Gastrocnemius medialis (tissue), 4 donors: ENCODE measurements at regions not wholly inside any gene's neighbourhood (a gene's known extent, or its start where the extent isn't known, plus 50 kb on each side); places are given as distances from the start of the nearest gene placed in this dataset.

Source experiments
- ATAC-seq, 2 donors: fragments of 150-250 bp; one replicate each; pipeline ENCODE4 v1.9.1; 2016
- DNase-seq, 2 donors: peaks; one replicate each; pipeline ENCODE4 v3.0.0-alpha.2; 2019
- H3K27ac ChIP-seq, 4 donors: fragments of 200-600 bp; sonication (generic); 1 replicate in 1 of 4; 2 replicates in 3 of 4; pipeline ENCODE4 v1.5.1; 2016 to 2018; ENCODE audit warnings: mild to moderate bottlenecking in 2 of 4, moderate library complexity in 1 of 4
- H3K27me3 ChIP-seq, 3 donors: fragments of 200-600 bp; sonication (generic) in 2 of 3; 1 replicate in 1 of 3; 2 replicates in 2 of 3; pipeline versions ENCODE4 v1.5.1 to v1.6.0; 2016 to 2019; ENCODE audit warnings: mild to moderate bottlenecking in 1 of 3, moderate library complexity in 1 of 3
- H3K36me3 ChIP-seq, 2 donors: fragments of 200-600 bp; sonication (generic) in 1 of 2; one replicate each; pipeline ENCODE4 v1.5.1; 2017 to 2018
- H3K4me1 ChIP-seq, 2 donors: fragments of 200-600 bp; sonication (generic) in 1 of 2; one replicate each; pipeline ENCODE4 v1.5.1; 2016 to 2017; ENCODE audit warnings: mild to moderate bottlenecking in 2 of 2
- H3K4me3 ChIP-seq, 4 donors: fragments of 200-600 bp; sonication (generic) in 3 of 4; 1 replicate in 1 of 4; 2 replicates in 3 of 4; pipeline ENCODE4 v1.5.1; 2016 to 2019; ENCODE audit warnings: mild to moderate bottlenecking in 2 of 4
- H3K9me3 ChIP-seq, 3 donors: fragments of 200-600 bp; sonication (generic) in 2 of 3; 1 replicate in 1 of 3; 2 replicates in 2 of 3; pipeline ENCODE4 v1.5.1; 2016 to 2019
- POLR2A ChIP-seq, 2 donors: fragments of 450-650 bp; IDR thresholded peaks; one replicate each; pipeline ENCODE4 v1.6.1; 2017; ENCODE audit warnings: antibody characterized with exemption in 2 of 2, mild to moderate bottlenecking in 2 of 2, moderate library complexity in 2 of 2
- in situ Hi-C, 4 donors: fragments of 200-750 bp; cut with MboI; loops; one replicate each; pipeline versions ENCODE4 v1.15.0 to v1.8.0; 2017; ENCODE audit warnings: low sequenced_read_pairs in 4 of 4
- intact Hi-C: fragments of 100-400 bp; cut with DNase I; formaldehyde crosslinking; loops from one replicate; pipeline ENCODE4 v1.15.1; 2023; ENCODE audit warnings: low total_unique reads
- TF ChIP-seq, protein P1 (sequence below), 5 experiments: fragments of 450-650 bp in 3 of 5; fragments of 200-600 bp in 2 of 5; sonication (generic) in 2 of 5; IDR thresholded peaks in 4 of 5; conservative IDR thresholded peaks in 1 of 5; 1 replicate in 4 of 5; 2 replicates in 1 of 5; pipeline ENCODE4 v1.5.1; 2016 to 2019; ENCODE audit warnings: antibody characterized with exemption in 5 of 5, mild to moderate bottlenecking in 3 of 5, moderate library complexity in 3 of 5

DNA sequence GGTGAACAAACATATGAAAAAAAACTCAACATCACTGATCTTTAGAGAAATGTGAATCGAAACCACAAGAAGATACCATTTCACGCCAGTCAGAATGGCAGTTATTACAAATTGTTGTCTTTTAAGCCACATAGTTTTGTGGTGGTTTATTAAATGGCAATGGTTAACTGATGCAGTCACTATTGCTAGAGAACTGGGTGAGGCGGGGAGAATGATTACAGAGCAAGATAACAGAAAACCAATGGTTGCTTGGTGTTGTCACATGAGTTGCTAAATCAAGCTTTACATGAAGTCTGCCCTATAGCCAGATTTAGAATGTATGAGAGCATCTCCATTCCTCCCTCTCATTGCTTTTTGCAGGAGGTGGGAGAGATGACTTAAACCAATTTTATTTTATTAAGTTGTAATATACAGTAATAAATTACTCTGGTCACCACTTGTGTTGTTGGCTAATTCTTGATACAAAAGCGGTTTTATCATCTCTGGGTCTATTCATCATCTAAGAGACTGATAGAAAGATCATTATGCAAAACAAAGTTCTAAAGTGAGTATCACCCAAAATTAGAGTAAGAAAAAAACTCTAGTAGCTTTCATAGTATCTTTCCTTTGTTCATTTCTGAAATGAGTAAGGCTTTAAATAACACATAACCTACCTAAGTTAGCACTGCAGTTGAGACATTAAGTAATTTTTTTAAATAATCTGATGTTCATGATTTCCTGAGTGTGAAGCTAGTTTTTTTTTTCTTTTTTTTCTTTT, 859.5 kb downstream of the STIM2 start:
- intact Hi-C loops (no loop called here), in situ Hi-C loops (no loop called here)
- H3K4me3 ChIP-seq = no peak overlapping the region
- TF ChIP-seq, protein P1, sequence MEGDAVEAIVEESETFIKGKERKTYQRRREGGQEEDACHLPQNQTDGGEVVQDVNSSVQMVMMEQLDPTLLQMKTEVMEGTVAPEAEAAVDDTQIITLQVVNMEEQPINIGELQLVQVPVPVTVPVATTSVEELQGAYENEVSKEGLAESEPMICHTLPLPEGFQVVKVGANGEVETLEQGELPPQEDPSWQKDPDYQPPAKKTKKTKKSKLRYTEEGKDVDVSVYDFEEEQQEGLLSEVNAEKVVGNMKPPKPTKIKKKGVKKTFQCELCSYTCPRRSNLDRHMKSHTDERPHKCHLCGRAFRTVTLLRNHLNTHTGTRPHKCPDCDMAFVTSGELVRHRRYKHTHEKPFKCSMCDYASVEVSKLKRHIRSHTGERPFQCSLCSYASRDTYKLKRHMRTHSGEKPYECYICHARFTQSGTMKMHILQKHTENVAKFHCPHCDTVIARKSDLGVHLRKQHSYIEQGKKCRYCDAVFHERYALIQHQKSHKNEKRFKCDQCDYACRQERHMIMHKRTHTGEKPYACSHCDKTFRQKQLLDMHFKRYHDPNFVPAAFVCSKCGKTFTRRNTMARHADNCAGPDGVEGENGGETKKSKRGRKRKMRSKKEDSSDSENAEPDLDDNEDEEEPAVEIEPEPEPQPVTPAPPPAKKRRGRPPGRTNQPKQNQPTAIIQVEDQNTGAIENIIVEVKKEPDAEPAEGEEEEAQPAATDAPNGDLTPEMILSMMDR (IDR thresholded peaks at IDR 0.05 in 4 of 5, conservative IDR thresholded peaks at IDR 0.05 in 1 of 5) = no peak
- TF ChIP-seq POLR2A (IDR thresholded peaks at IDR 0.05) = no peak
- DNase-seq = no peak
- H3K27ac ChIP-seq = no peak overlapping the region
- no peaks in the 10 kb centered on the region for H3K4me1 ChIP-seq
- no peaks in the 10 kb centered on the region for H3K36me3 ChIP-seq
- H3K9me3 ChIP-seq = no peaks in the 10 kb centered on the region
- no peak for ATAC-seq
- H3K27me3 ChIP-seq = no peaks in the 10 kb centered on the region

DNA sequence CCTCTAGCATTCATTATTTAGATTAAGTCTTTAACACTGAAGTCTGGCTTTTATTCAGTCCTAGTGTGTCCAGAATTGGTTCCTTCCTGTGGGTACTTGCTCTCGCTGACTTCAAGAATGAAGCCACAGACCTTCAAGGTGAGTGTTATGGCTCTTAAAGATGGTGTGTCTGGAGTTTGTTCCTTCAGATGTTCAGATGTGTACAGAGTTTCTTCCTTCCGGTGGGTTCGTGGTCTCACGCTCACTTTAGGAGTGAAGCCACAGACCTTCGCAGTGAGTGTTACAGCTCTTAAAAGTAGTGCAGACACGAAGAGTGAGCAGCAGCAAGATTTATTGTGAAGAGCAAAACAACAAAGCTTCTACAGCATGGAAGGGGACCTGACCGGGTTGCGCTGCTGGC, 860.6 kb downstream of the STIM2 start:
- intact Hi-C loops = no loop called here
- no peak overlapping the region for H3K27ac ChIP-seq
- in situ Hi-C loops = no loop called here
- H3K36me3 ChIP-seq = no peaks in the 10 kb centered on the region
- no peaks in the 10 kb centered on the region for H3K27me3 ChIP-seq
- H3K4me1 ChIP-seq = no peaks in the 10 kb centered on the region
- DNase-seq (no peak), ATAC-seq (no peak)
- H3K4me3 ChIP-seq = no peak overlapping the region
- H3K9me3 ChIP-seq = no peaks in the 10 kb centered on the region
- TF ChIP-seq, protein P1 (IDR thresholded peaks at IDR 0.05 in 4 of 5, conservative IDR thresholded peaks at IDR 0.05 in 1 of 5) = no peak
- no peak for TF ChIP-seq POLR2A (IDR thresholded peaks at IDR 0.05)

DNA sequence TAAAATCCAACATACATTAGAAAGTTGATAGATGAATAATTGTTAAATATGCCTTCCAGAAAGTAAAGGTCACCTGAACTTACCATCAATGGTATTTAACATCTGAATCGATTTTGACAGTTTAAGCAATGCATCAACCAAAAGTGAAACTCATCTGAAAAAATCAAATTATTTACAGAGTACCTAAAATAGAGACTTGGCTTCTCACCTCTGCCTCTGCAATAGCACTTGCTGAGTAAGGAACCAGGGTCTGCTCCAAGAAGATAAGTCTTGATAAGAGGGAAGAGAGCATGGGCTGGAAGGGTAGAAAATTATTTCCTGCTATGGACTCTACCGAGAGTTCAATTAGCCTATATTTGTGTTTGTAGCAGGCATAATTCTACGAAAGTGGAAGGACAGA, 868.3 kb downstream of the STIM2 start:
- no peaks in the 10 kb centered on the region for H3K9me3 ChIP-seq
- no peak overlapping the region for H3K27ac ChIP-seq
- in situ Hi-C loops = no loop called here
- no peaks in the 10 kb centered on the region for H3K36me3 ChIP-seq
- no peak for ATAC-seq
- no peak overlapping the region for H3K4me3 ChIP-seq
- intact Hi-C loops = no loop called here
- DNase-seq = no peak
- no peak for TF ChIP-seq POLR2A (IDR thresholded peaks at IDR 0.05)
- TF ChIP-seq, protein P1 (IDR thresholded peaks at IDR 0.05 in 4 of 5, conservative IDR thresholded peaks at IDR 0.05 in 1 of 5) = no peak
- no peaks in the 10 kb centered on the region for H3K4me1 ChIP-seq
- H3K27me3 ChIP-seq = no peaks in the 10 kb centered on the region

DNA sequence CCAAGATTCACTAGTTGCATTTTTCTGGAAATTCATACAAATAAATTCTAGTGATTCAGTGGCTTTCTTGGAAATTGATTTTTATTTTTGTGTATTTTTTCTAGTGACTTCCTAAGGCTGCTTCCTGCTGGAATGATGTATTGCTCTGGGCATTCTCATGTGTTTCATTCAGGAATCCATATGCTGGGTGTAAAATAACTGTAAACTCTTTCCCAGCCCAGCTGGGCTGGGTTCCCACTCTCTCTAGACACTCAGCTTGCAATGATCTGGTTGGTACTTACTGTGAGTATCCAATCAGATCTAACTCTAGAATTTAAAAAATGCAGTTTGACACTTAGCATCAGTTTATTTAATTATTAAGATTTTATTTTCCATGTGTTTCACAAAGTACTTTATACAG, 882.2 kb downstream of the STIM2 start:
- intact Hi-C loops (no loop called here), in situ Hi-C loops (no loop called here)
- no peaks in the 10 kb centered on the region for H3K9me3 ChIP-seq
- TF ChIP-seq, protein P1 (IDR thresholded peaks at IDR 0.05 in 4 of 5, conservative IDR thresholded peaks at IDR 0.05 in 1 of 5) = no peak
- TF ChIP-seq POLR2A (IDR thresholded peaks at IDR 0.05) = no peak
- ATAC-seq (no peak), DNase-seq (no peak)
- no peaks in the 10 kb centered on the region for H3K4me1 ChIP-seq
- no peak overlapping the region for H3K27ac ChIP-seq
- H3K4me3 ChIP-seq = no peak overlapping the region
- no peaks in the 10 kb centered on the region for H3K27me3 ChIP-seq
- H3K36me3 ChIP-seq = no peaks in the 10 kb centered on the region
